A673 (cell line): ENCODE measurements at regions not wholly inside any gene's neighbourhood (a gene's known extent, or its start where the extent isn't known, plus 50 kb on each side); places are given as distances from the start of the nearest gene placed in this dataset.

Source experiments
- EZH2 ChIP-seq: fragments of 200-600 bp; sonication (generic); IDR thresholded peaks from 2 replicates; pipeline ENCODE4 v1.6.1; 2017; ENCODE audit warnings: borderline replicate concordance, low read depth, mild to moderate bottlenecking, mixed read lengths, antibody characterized with exemption, low read length; ENCODE audit not compliant: poor library complexity, severe bottlenecking
- TF ChIP-seq, protein P1 (sequence below): fragments of 300-800, 200-600 bp; sonication (generic); conservative IDR thresholded peaks from 2 replicates; pipeline ENCODE4 v1.5.1; 2017; ENCODE audit warnings: low read depth, mild to moderate bottlenecking, antibody characterized with exemption, low read length, moderate library complexity, mixed read lengths

DNA sequence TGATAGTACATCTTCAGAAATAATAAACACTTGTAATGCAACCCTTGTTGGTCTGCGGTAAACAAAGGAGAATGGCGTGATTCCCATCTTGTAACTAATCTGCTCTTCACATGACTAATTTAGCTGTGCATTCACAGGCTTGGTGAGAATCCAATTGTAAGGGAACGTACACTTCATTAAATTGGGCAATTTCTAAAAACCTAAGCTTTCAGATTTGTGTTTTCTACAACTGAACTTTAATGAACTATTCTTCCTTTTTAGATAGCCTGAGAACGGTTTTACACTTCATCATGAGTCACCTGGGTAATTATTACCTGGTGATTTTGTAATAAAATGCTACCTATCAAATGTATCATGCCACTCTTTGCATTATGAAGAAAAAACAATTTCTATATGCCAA is 306.9 kb downstream of the KLF5 start:
- TF ChIP-seq, protein P1, sequence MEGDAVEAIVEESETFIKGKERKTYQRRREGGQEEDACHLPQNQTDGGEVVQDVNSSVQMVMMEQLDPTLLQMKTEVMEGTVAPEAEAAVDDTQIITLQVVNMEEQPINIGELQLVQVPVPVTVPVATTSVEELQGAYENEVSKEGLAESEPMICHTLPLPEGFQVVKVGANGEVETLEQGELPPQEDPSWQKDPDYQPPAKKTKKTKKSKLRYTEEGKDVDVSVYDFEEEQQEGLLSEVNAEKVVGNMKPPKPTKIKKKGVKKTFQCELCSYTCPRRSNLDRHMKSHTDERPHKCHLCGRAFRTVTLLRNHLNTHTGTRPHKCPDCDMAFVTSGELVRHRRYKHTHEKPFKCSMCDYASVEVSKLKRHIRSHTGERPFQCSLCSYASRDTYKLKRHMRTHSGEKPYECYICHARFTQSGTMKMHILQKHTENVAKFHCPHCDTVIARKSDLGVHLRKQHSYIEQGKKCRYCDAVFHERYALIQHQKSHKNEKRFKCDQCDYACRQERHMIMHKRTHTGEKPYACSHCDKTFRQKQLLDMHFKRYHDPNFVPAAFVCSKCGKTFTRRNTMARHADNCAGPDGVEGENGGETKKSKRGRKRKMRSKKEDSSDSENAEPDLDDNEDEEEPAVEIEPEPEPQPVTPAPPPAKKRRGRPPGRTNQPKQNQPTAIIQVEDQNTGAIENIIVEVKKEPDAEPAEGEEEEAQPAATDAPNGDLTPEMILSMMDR, result no peak
- TF ChIP-seq EZH2, result no peak
